CD14-positive monocyte (primary cell): ENCODE measurements at regions not wholly inside any gene's neighbourhood (a gene's known extent, or its start where the extent isn't known, plus 50 kb on each side); places are given as distances from the start of the nearest gene placed in this dataset.

ENCODE experiments used
- DNase-seq, 3 donors: peaks; one replicate each; pipeline ENCODE4 v3.0.0-alpha.2; 2011 to 2022
- H2AFZ ChIP-seq: 2 replicates; pipeline ENCODE4 v1.6.0; 2012; ENCODE audit warnings: mild to moderate bottlenecking, low read depth, low read length, inconsistent platforms; ENCODE audit not compliant: insufficient read depth, poor library complexity, severe bottlenecking
- H3K27ac ChIP-seq, 2 donors: 1 replicate in 1 of 2; 2 replicates in 1 of 2; pipeline ENCODE4 v1.5.1; 2012 to 2013; ENCODE audit warnings: low read length in 2 of 2, control low read depth in 1 of 2, inconsistent platforms in 1 of 2, low read depth in 1 of 2, mild to moderate bottlenecking in 1 of 2
- H3K27me3 ChIP-seq, 2 donors: one replicate each; pipeline versions ENCODE4 v1.6.0 to v1.6.1; 2011 to 2013; ENCODE audit warnings: low read length in 2 of 2; ENCODE audit not compliant: control insufficient read depth in 2 of 2, insufficient read depth in 2 of 2
- H3K36me3 ChIP-seq, 2 donors: replicated peaks in 1 of 2; 1 replicate in 1 of 2; 2 replicates in 1 of 2; pipeline versions ENCODE4 v1.5.1 to v1.6.1; 2012 to 2013; ENCODE audit warnings: low read length in 2 of 2, control low read depth in 1 of 2, inconsistent platforms in 1 of 2, mild to moderate bottlenecking in 1 of 2; ENCODE audit not compliant: insufficient read depth in 2 of 2, control insufficient read depth in 1 of 2
- H3K4me1 ChIP-seq, 2 donors: 1 replicate in 1 of 2; 2 replicates in 1 of 2; pipeline versions ENCODE4 v1.5.1 to v1.6.1; 2012 to 2013; ENCODE audit warnings: low read length in 2 of 2, control low read depth in 1 of 2, inconsistent platforms in 1 of 2, mild to moderate bottlenecking in 1 of 2, moderate library complexity in 1 of 2; ENCODE audit not compliant: insufficient read depth in 2 of 2, control insufficient read depth in 1 of 2
- H3K4me2 ChIP-seq: replicated peaks from 2 replicates; pipeline ENCODE3; 2012; ENCODE audit warnings: low read length, moderate library complexity, mild to moderate bottlenecking; ENCODE audit not compliant: poor library complexity, severe bottlenecking; ENCODE audit errors: extremely low read depth
- H3K4me3 ChIP-seq, 3 experiments: fragments of 200-600 bp in 1 of 3; sonication (generic) in 1 of 3; replicated peaks in 1 of 3; 1 replicate in 2 of 3; 2 replicates in 1 of 3; pipeline ENCODE4 v1.5.1; 2011 to 2013; ENCODE audit warnings: low read length in 3 of 3, mild to moderate bottlenecking in 3 of 3, control low read depth in 2 of 3, low read depth in 2 of 3, inconsistent platforms in 1 of 3, moderate library complexity in 1 of 3
- H3K79me2 ChIP-seq: 2 replicates; pipeline ENCODE4 v1.6.0; 2012; ENCODE audit warnings: mild to moderate bottlenecking, control low read depth, inconsistent platforms, low read length, moderate library complexity; ENCODE audit not compliant: insufficient read depth
- H3K9ac ChIP-seq: 2 replicates; pipeline ENCODE4 v1.6.0; 2017; ENCODE audit warnings: low read length, mild to moderate bottlenecking; ENCODE audit not compliant: insufficient read depth, poor library complexity, severe bottlenecking
- H3K9me3 ChIP-seq, 2 donors: replicated peaks in 1 of 2; 1 replicate in 1 of 2; 2 replicates in 1 of 2; pipeline versions ENCODE4 v1.5.1 to v1.6.1; 2012 to 2013; ENCODE audit warnings: low read length in 2 of 2, control low read depth in 1 of 2; ENCODE audit not compliant: control insufficient read depth in 1 of 2, insufficient read depth in 1 of 2
- H4K20me1 ChIP-seq: 2 replicates; pipeline ENCODE4 v1.6.0; 2012; ENCODE audit warnings: mild to moderate bottlenecking, low read length, control low read depth, moderate library complexity; ENCODE audit not compliant: insufficient read depth
- H3K27ac Mint-ChIP-seq, 7 donors: one replicate each; pipeline ENCODE4 v1.8.0; 2020; ENCODE audit warnings: mild to moderate bottlenecking in 7 of 7, mixed read lengths in 7 of 7, moderate library complexity in 6 of 7, inconsistent platforms in 2 of 7
- H3K27me3 Mint-ChIP-seq, 3 donors: one replicate each; pipeline ENCODE4 v1.8.0; 2021 to 2022; ENCODE audit warnings: low read depth in 3 of 3, mild to moderate bottlenecking in 3 of 3, mixed read lengths in 3 of 3, moderate library complexity in 3 of 3, inconsistent platforms in 1 of 3
- H3K36me3 Mint-ChIP-seq, 2 donors: one replicate each; pipeline ENCODE4 v1.8.0; 2020; ENCODE audit warnings: mixed read lengths in 2 of 2, inconsistent platforms in 1 of 2, mild to moderate bottlenecking in 1 of 2
- H3K4me1 Mint-ChIP-seq: one replicate; pipeline ENCODE4 v1.8.0; 2020; ENCODE audit warnings: mild to moderate bottlenecking, mixed read lengths
- H3K4me3 Mint-ChIP-seq, 2 donors: one replicate each; pipeline ENCODE4 v1.8.0; 2020; ENCODE audit warnings: mild to moderate bottlenecking in 2 of 2, mixed read lengths in 2 of 2, moderate library complexity in 1 of 2
- H3K9me3 Mint-ChIP-seq, 7 donors: one replicate each; pipeline ENCODE4 v1.8.0; 2020 to 2022; ENCODE audit warnings: mixed read lengths in 7 of 7, mild to moderate bottlenecking in 6 of 7, moderate library complexity in 6 of 7, inconsistent platforms in 2 of 7
- CTCF ChIP-seq: fragments of 200-600 bp; IDR thresholded peaks from one replicate; pipeline ENCODE4 v1.8.0; 2022; ENCODE audit warnings: antibody characterized with exemption, mild to moderate bottlenecking
- WGBS: methylation state at CpG from one replicate; pipeline ENCODE4 v1.1.5; 2013; ENCODE audit warnings: missing lambda C conversion rate; ENCODE audit not compliant: insufficient coverage; 5-methylcytosine and 5-hydroxymethylcytosine counted together
- intact Hi-C, 2 donors: fragments of 100-400 bp; cut with micrococcal nuclease; formaldehyde crosslinking; loops; one replicate each; pipeline versions ENCODE4 v1.15.0 to v1.15.1; 2023

GRCh38 chr9:22722492-22722891 lies 275.9 kb downstream of the DMRTA1 start:
- Mint-ChIP-seq H3K27ac (no peak overlapping the region), H3K4me1 (no peaks in the 10 kb centered on the region), H3K36me3 (no peaks in the 10 kb centered on the region), H3K27me3 (no peaks in the 10 kb centered on the region), H3K9me3 (peaks cover 0 to 6% (median 2%) of the 10 kb centered on the region in 7 donors), H3K4me3 (no peak overlapping the region)
- no peak for TF ChIP-seq CTCF
- H3K36me3 ChIP-seq: no peaks in the 10 kb centered on the region
- no peaks in the 10 kb centered on the region for H4K20me1 ChIP-seq
- H3K9ac ChIP-seq: no peak overlapping the region
- no peak overlapping the region for H3K27ac ChIP-seq
- no peak for DNase-seq
- intact Hi-C loops: no loop called here
- no peaks in the 10 kb centered on the region for H3K4me1 ChIP-seq
- H3K4me2 ChIP-seq: no peak overlapping the region
- WGBS: no CpG with 5 or more reads among the region's 2 CpGs
- H3K4me3 ChIP-seq: no peak overlapping the region
- no peaks in the 10 kb centered on the region for H3K79me2 ChIP-seq
- H3K27me3 ChIP-seq: no peaks in the 10 kb centered on the region
- no peak overlapping the region for H2AFZ ChIP-seq
- no peaks in the 10 kb centered on the region for H3K9me3 ChIP-seq

DNA sequence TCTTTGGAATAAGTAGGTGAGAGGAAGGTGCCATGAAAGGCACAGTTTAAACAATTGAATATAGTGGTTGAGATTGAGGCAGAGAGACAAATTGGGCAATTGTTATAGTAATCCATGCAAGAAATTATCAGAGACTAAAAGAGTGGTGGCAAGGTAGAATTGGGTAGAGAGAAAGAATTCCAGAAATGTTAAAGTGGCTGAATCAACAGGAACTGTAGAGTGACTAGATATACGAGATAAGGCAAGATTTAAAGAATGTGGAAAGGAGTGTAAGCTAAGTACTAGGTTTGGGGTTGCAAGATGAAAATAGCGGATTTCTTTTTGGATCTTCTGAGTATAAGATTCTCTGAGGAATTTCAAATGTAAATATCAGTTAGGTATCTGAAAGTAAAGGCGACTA lies 285.2 kb downstream of the DMRTA1 start:
- Mint-ChIP-seq H3K9me3 (peaks cover 0 to 8% (median 2%) of the 10 kb centered on the region in 7 donors), H3K27me3 (no peaks in the 10 kb centered on the region), H3K4me1 (no peaks in the 10 kb centered on the region), H3K36me3 (no peaks in the 10 kb centered on the region), H3K27ac (no peak overlapping the region), H3K4me3 (no peak overlapping the region)
- Histone ChIP-seq H3K9ac (no peak overlapping the region), H3K27ac (no peak overlapping the region), H4K20me1 (no peaks in the 10 kb centered on the region), H3K4me3 (no peak overlapping the region), H3K79me2 (no peaks in the 10 kb centered on the region), H3K27me3 (no peaks in the 10 kb centered on the region), H3K9me3 (no peaks in the 10 kb centered on the region), H3K4me2 (no peak overlapping the region), H2AFZ (no peak overlapping the region), H3K4me1 (no peaks in the 10 kb centered on the region), H3K36me3 (no peaks in the 10 kb centered on the region)
- no peak for DNase-seq
- TF ChIP-seq CTCF: no peak
- WGBS: 57% methylated on average over 2 of the region's 3 CpGs
- intact Hi-C loops: no loop called here
